GM21423 (cell line): ENCODE measurements at regions not wholly inside any gene's neighbourhood (a gene's known extent, or its start where the extent isn't known, plus 50 kb on each side); places are given as distances from the start of the nearest gene placed in this dataset.

Experiments
- ATAC-seq: cut with Tn5 transposase; IDR thresholded peaks from one replicate; pipeline ENCODE4 v1.9.1; 2021; ENCODE audit warnings: mild to moderate bottlenecking, moderate library complexity; ENCODE audit not compliant: unreplicated experiment

DNA sequence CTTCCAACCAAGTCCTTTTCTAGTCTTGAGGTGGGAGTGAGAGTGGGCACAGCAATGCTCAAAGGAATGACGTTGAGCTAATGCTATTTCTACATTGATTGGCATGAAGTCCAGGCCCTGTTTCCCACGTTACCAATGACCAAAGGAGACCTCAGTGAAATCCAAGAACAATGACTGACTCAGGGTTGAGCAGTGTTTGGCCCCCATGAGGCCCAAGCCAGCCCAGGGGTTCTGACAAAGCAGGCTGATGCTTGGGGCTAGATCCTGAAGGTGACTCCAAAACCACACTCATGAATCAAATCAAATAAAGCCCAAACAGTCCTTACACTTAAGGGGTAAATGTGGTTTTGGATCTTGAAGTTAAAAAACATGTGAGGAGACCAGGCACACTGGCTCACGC lies 278.5 kb upstream of the GJB5 start:
- ATAC-seq, result no peak

DNA sequence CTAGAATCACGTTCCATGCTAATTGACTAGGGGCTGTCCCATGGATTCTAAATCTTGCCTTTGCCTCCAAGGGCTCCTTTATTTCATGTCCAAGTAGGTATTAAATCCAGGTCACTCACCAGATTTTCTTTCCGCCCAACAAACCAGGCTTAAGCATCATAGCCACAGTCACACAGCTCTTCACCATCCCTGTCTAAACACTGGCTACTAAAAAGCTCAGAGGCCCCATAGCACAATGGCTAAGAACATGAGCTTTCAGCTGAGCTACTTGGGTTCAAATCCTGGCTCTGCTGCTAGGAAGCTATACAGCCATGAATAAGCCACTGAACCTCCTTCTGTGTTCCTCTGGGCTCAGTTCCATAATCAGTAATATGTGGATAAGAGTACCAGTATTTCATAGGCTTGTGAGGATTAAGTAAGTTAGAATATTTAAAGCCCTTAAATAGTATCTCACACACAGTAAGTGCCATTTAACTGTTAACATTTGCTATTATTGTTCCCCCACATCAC lies 277.2 kb upstream of the GJB5 start:
- ATAC-seq, result no peak

DNA sequence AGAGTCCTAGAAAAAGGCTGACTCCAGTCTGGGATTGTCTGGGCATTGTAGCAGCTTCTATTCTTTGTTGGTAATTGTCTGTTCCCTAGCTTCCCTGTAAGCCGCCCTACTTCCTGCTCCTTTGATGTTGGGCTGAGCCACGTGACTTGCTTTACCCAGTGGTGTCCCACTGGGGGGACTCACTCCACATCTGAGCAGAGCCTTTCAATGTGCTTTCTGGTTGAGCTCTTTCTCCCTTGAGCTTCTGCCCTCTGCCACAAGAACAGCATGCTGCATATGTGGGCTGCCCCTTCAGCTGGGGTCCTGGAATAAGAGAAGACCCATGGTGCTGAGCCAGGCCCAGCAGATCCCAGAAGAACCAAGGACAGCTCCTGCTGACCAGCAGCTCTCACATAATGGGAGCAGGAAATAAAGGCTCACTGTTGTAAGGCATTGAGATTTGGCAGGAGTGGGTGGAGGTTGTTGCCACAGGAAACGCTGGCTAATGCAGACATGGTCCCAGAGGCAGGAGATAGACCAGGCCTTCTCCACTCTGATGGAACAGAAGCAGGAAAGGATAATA lies 276.3 kb upstream of the GJB5 start:
- no peak for ATAC-seq

DNA sequence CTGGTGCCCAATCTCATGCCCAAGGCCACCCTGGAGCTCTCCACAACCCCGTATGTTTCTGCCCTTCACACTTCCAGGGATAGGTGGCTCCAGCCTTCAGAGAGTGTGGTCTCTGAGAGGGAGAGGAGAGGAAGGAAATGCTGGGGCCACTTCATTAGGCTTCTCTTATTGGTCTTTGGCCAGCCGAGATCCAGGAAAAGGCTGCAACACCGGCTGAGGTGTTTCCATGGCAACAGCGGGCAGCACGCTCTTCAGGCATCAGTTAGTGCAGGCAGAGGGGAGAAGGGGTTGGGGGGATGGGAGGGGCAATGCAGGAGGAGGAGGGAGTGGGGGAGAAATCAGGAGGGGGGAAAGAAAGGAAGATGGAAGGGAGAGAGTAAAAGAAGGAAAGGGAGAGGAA lies 275.1 kb upstream of the GJB5 start:
- ATAC-seq, result no peak

DNA sequence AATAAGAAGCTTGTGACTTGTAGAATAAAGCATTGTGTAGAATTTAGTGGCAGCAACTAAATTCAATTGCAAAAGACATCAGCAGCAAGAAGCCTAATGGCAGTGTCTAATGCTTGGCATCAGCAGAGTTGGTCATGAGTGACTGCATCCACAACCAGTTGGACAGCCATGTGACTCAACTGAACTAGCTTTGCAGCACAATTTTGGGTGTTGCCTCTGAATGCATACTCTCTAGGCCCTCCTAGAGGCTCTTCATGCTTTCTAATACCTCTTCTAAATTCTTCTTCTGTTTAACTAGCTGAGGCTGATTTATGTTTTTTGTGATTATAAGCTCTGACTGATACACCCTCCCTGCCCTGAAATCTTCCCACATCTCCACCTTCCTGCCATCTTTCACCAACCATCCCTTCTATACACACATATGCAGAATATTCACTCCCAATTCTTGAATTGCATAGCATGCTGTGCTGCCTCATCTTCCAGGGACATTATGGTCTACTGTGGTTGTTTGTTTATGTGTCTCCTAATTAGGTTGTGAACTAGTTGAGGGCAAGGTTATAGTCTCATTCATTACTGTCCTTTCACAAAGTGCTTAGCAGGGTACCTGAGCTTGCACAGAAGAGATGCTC lies 266.7 kb upstream of the GJB5 start:
- ATAC-seq, result no peak

DNA sequence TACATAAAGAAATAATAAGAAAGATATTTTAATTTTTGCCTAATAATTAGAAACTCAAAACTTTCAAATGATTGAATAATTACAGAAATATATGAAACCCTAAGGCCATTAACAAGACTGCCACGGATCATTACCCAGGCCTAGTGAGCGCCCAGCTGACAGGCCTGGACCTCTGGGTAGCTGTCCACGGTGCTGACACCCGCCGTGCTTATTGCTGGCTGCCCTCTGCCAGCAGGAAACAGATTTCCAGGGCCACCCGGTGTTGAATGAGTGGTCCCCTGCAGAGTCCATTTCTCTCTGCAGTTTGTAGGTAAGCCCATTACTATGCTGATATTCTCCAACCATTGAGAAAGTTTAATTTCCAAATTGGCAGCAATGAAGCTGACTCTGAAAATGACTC lies 254.4 kb upstream of the GJB5 start:
- no peak for ATAC-seq

DNA sequence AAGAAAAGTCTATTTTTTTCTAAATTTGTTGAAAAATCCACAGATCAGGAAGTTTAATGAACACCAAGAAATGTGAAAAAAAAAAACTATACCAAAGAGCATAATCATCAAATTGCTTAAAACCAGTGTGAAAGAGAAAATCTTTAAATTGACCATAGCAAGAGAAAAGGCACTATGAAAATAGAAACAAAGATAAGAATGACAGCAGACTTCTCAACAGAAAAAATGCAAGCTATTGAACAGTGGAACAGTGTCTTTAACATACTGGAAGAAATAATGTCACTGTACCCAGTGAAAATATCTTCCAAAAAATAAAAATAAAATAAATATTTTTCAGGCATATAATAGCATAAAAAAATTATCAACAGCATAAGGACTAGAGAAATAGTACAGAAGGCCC lies 243.0 kb upstream of the GJB5 start:
- ATAC-seq, result no peak

DNA sequence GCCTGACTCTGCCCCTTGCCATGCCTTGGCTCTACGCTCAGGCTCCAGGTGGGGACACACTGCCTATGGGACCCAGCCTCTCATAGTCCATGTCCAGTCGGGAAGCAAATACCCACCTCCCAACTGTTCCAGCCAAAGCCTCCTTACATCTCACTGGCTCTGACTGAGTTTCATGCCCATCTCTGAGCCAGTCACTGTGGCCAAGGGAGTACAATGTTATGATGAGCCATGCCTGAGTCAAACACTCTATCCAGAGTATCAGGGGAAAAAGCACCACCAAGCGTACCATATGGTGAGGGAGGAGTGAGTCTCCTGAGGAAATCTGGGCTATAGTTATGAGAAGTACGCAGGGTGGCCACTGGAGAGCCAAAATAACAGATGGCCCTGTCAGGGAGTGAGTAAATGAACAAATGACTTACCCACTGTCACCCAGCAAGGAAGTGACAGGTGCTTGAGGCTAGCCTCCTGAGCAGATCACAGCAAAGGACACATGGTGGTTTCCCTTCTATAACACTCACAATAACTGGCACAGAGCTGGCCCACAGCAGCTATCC lies 236.6 kb upstream of the GJB5 start:
- ATAC-seq, result no peak

DNA sequence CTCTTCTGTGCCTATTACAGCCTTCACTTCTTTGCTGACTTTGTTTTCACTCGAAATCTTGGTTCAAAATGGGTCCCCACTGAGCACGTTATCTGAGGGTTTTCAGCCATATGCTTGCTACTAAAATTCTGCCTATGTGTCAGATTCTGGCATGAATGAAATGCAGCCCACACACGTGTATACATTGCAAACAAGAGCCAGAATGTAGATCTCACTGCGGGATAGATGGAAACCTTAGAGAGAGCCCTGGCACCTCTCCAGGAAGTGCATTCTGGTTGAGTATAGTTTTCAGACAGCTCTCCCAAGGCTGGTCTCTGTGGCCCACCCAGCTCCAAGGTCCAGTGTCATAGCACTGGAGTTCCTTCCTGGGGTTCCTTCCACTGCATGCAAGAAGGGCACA lies 234.7 kb upstream of the GJB5 start:
- no peak for ATAC-seq

DNA sequence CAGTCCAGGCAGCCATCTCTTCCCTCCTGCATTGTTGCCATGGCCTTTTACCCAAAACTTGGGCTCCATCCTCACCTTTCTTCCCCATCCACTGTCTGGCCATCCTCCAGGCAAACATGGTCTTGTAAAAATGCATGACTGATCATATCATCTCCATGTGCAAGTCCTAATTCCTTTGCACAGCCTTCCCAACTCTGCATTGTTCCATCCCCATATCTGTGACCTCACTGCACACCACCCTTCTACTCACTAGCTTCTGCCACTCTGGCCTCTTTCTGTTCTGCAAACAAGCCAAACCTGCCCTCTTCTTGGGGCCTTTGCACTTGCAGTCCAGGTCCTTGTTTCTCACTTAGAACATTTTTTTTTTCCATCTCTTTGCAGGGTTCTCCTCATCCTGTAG lies 230.1 kb upstream of the GJB5 start:
- no peak for ATAC-seq

DNA sequence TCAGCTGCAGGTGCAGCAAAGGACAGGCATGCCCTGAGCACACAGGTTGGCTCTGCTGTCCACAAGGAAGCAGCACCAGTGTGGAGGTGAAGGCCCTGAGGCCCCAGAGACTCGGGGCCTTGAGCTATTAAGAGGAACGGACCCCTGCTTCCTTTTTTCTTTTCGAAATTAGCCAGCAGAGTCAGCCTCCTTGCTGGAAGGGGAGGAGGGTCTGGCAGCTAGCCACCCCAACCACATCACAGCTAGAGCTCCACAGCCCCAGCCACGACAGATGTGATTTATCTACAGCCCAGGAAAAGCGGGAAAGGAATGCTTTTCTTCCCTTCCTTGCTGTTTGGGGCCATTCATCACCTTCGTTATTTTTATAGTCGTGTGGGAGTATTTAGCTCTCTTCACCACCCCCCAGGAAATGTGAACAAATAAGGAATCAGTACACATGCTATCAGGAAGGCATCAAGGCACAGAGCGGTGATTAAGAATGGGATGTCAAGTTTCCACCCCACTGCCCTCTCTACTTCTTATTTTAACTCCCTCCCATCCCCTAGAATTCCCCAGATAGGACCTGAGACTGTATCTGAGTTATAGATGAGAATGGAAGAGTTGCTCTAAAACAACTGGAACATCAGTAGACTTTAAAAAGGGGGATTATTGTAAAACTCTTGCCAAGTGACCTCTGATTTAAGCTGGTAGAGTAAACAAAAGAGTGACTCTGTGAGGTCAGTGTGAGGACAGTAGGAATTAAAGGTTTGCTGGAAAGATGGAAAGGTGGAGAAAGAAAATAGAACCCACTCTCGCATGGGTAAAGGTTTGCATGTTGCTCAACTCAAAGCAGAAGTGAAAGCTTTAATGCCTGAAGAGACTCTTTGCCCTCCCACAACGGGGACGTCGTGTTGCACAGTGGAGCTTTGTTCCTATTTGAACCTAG lies 224.7 kb upstream of the GJB5 start:
- peak; percentile 72 for ATAC-seq

DNA sequence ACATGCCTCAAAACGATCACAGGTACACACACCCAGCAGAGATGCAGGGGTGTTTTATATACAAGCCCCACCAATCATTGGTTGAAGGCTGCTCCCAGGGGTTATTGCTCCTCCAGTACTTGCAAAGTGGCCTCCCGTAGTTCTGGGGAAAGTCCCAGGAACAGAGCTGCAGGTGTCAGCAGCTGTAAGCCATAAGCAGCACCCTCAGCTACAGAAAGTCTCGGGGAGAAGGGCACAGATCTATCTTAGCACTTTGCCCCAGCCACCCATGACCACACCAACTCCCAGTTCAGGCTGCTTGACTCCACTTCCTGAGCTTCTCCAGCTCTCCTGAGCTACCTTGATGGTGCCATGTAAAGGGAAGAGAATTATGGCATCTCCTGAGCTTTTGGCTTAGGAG lies 222.7 kb upstream of the GJB5 start:
- peak; percentile 33 for ATAC-seq

DNA sequence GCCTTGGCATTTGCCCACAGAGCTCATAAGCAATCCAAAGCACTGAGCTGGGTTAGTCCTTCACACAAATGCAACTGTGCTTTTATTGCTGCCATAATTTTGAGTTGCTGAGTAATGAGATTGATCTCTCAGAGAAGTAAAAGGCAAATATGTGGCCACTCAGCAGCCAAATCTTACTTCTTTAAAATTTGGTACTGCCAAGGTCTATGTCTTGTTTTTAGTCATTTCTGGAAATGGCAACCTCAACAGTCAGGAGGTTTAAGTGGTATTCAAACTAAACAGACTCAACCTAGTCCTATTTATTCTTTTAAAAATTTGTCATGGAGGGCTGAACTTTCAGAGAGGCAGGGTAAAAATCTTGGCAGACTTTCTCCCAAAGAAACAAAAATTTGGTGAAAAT lies 216.4 kb upstream of the GJB5 start:
- no peak for ATAC-seq

DNA sequence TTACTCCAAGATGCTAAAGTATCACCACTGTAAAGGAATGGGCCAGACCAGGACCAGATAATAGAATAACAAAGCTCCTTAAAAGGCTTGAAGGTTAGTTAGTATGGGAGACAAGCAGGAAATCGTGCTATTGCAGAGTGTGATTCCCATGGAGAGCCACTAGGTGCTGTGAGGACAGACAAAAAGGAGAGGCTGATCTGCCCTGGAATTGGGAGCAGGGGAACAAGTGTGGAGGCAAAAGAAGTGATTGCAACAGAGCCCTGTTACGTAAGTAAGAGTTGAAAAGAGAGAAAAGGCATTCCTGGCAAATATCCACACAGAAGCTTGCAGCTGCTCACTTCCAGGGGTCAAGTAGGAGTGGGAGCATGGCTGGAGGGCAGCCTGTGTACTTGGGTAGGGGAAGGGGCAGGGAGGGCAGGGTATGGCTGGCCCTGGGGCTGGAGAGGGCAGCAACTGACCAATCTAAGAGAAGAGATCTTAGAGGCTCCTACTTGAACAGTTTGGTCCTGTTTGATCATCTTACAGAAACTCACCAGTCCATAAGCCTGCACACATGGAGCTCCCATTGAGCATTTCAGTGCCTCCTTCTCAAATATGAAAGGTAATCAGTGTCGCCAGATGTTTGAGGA lies 207.7 kb upstream of the GJB5 start:
- no peak for ATAC-seq

DNA sequence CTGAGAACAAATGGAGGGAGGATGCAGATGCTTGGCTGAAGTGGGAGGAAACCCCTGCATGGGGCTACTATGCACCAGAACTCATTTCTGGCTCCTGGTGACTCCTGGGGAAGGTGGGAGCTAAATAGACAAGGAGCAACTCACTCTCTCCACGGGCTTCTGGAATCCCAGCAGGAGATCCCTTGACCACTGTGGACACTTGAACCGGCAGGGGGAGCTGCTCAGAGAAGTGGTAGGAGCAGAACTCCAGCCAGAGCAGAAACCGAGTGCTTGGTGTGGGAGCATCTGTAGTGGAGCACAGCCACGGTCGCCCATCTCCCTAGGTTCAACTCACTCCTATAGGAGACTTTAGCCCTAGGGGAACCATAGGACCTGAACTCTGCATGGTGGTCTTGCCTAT lies 205.6 kb upstream of the GJB5 start:
- no peak for ATAC-seq

DNA sequence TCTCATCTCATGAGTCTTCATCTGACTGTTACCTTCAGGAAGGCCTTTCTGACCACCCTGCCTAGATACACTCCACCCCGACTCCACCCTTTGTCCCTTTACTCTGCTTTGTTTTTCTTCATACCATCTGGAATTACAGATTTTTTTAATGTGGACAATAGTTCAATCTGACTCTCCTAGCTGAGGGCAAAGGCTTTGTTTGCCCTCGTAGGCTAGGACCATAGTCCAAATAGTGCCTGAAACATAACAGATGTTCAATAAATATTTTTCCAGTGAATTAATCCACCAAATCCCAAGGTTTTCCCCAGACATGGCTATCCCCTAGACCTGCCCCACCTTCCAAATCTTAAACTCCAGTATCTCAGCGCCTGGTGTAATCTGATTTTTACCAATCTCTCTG lies 176.5 kb upstream of the GJB5 start:
- ATAC-seq, result no peak

DNA sequence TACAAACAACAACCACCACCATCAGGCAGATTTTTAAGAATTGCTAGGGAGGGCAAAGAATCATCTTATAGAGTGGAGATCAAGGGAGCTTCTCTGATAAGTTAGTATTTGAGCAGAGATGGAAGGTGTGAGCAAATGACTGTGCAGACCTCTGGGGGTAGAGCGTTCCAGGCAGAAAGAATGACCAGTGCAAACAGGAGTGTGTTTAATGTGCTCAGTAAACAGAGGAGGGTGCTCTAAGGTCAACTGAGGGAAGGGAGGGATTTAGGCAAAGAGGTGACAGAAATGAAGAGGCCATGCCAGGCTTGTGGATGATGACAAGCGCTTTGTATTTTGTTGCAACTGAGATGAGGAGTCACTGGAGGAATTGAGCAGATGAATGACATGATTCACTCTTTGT lies 172.5 kb upstream of the GJB5 start:
- no peak for ATAC-seq

DNA sequence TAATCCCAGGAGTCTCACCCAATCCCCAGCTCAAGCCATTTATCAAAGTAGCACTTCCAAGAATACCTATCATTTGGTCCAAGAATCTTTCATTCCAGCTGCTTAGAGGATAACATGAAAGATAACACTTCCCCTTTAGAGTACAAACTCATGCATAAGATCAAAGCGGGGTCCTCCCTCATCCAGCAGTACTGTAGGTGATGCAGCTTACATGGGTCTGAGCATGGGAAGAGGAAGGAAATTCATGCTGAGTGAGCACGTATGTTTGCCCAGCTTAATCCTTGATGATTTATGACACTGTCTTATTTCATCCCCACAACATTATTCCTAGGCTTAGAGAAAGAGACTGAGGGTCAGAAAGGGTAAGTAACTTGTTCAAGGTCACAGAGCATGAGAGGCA lies 167.1 kb upstream of the GJB5 start:
- no peak for ATAC-seq

DNA sequence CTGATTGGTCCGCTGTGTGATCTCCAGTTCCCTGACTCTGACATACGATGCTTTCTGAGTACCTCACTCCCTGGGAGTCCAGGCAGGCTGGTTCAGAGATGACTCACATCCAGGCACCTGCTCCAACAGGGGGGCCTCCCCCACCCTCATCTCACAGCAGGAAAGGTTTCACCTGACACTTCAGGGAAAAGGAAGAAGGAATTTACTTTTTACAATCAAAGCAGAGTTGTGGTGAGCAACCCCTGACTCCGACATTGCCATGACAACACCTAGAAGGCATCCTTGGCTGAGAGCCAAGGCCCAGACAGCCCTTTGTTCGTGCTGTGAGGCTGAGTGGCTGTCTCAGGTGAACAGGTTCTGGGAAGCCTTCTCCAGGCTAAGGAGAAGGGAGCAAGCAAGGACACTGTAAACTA lies 164.6 kb upstream of the GJB5 start:
- ATAC-seq, result no peak

DNA sequence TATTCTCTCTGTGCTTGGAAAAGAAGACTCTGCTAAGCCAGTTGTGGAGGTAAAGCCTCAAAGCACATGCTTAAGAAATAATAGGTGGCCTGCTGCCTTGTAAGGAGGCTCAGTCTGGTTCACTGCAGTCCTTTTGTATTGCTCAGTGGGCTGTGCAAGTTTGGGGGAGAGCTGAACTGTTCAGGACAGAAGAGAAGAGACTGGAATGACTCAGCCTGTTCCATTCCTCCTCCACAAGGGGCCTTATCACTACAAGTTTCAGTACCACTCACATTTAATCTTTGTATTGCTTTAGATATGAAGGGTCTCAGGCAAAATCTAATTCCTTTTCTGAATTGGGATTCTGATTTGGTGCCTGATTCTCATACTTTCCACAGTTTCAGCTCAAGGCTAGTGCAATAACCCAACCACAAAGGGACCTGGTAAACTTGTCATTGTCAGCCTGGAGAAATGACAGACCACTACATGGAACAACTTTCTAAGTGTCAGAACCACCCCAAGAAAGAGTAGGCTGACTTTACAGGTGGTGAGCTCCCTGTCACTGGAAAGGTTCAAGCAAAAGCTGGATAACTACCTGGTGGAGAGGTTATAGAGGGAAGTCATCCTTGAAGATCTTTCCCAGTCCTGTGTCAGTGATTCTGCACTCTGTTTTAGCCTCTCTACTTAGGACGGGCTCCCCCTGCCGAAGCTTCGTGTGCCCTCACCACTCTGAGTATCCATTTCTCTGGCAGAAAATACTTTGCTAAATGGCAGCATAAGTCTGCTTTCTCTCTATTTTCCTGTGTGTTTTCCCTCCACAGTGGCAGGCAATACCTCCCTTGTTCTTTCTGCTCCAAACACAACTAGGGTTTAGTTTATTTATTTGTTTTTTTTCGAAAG lies 162.9 kb upstream of the GJB5 start:
- no peak for ATAC-seq
